ENCODE measurements at regions not wholly inside any gene's neighbourhood (a gene's known extent, or its start where the extent isn't known, plus 50 kb on each side); places are given as distances from the start of the nearest gene placed in this dataset.

- TF ChIP-seq POLR2A (IDR thresholded peaks at IDR 0.05) (no peak), CTCF (IDR thresholded peaks at IDR 0.05) (no peak)
- Histone ChIP-seq H3K27me3 (no peaks in the 10 kb centered on the region), H3K9me3 (replicated peaks in 1 of 3) (no peaks in the 10 kb centered on the region), H3K36me3 (replicated peaks in 1 of 2) (no peaks in the 10 kb centered on the region), H3K4me1 (replicated peaks in 1 of 2) (no peaks in the 10 kb centered on the region), H3K27ac (no peak overlapping the region), H3K4me3 (no peak overlapping the region)
- intact Hi-C loops (cut with DNase I) = no loop called here
- 88 to 93% (median 90%) methylated on average over 2 of the region's 2 CpGs for WGBS, 4 donors
- DNase-seq = no peak
These were observed 963.8 kb upstream of the ALCAM start for GRCh38 chr3:104402902-104403301.

- intact Hi-C loops (cut with DNase I) = no loop called here
- 65 to 79% (median 67%) methylated on average over 4 of the region's 4 CpGs for WGBS, 4 donors
- no peak for TF ChIP-seq POLR2A (IDR thresholded peaks at IDR 0.05)
- TF ChIP-seq CTCF (IDR thresholded peaks at IDR 0.05) = no peak
These were observed 955.0 kb upstream of the ALCAM start for GRCh38 chr3:104411757-104412156.

GRCh38 chr3:104412608-104413580, 953.8 kb upstream of the ALCAM start:
- DNase-seq = no peak
- TF ChIP-seq POLR2A (IDR thresholded peaks at IDR 0.05) (no peak), CTCF (IDR thresholded peaks at IDR 0.05) (no peak)
- H3K4me3 ChIP-seq = no peak overlapping the region
- H3K9me3 ChIP-seq (replicated peaks in 1 of 3) = no peaks in the 10 kb centered on the region
- no peak overlapping the region for H3K27ac ChIP-seq
- H3K4me1 ChIP-seq (replicated peaks in 1 of 2) = no peaks in the 10 kb centered on the region
- H3K27me3 ChIP-seq = no peaks in the 10 kb centered on the region
- intact Hi-C loops (cut with DNase I) = no loop called here
- WGBS, 4 donors = 85 to 91% (median 88%) methylated on average over 9 of the region's 9 CpGs
- H3K36me3 ChIP-seq (replicated peaks in 1 of 2) = no peaks in the 10 kb centered on the region

More at GRCh38 chr3:104411757-104412156, 955.0 kb upstream of the ALCAM start:
- no peak for DNase-seq
- Histone ChIP-seq H3K27ac (no peak overlapping the region), H3K4me3 (no peak overlapping the region), H3K27me3 (no peaks in the 10 kb centered on the region), H3K36me3 (replicated peaks in 1 of 2) (no peaks in the 10 kb centered on the region), H3K4me1 (replicated peaks in 1 of 2) (no peaks in the 10 kb centered on the region), H3K9me3 (replicated peaks in 1 of 3) (no peaks in the 10 kb centered on the region)

- intact Hi-C loops (cut with DNase I) = no loop called here
- Histone ChIP-seq H3K36me3 (replicated peaks in 1 of 2) (no peaks in the 10 kb centered on the region), H3K4me3 (no peak overlapping the region), H3K27me3 (no peaks in the 10 kb centered on the region), H3K4me1 (replicated peaks in 1 of 2) (no peaks in the 10 kb centered on the region), H3K27ac (no peak overlapping the region), H3K9me3 (replicated peaks in 1 of 3) (no peaks in the 10 kb centered on the region)
- TF ChIP-seq POLR2A (IDR thresholded peaks at IDR 0.05) (no peak), CTCF (IDR thresholded peaks at IDR 0.05) (no peak)
- WGBS, 4 donors = 86 to 93% (median 87%) methylated on average over 2 of the region's 2 CpGs
- no peak for DNase-seq
These were observed 938.3 kb upstream of the ALCAM start for GRCh38 chr3:104428337-104428925.
